ENCODE measurements at regions not wholly inside any gene's neighbourhood (a gene's known extent, or its start where the extent isn't known, plus 50 kb on each side); places are given as distances from the start of the nearest gene placed in this dataset.

- H3K9me3 ChIP-seq: no peaks in the 10 kb centered on the region
- no peak for DNase-seq (ENCODE audit: low spot score in 2 of 2)
- TF ChIP-seq POLR2AphosphoS5 (IDR thresholded peaks at IDR 0.05) (no peak), CTCF (IDR thresholded peaks at IDR 0.05) (no peak), POLR2A (IDR thresholded peaks at IDR 0.05) (no peak)
- no peak overlapping the region for H3K27ac ChIP-seq
- no peaks in the 10 kb centered on the region for H3K27me3 ChIP-seq
- no peaks in the 10 kb centered on the region for H3K36me3 ChIP-seq
- no peaks in the 10 kb centered on the region for H3K4me1 ChIP-seq
- intact Hi-C loops (cut with DNase I; ENCODE audit: low total_unique reads): no loop called here
- H3K4me3 ChIP-seq: no peak overlapping the region
Observed at GRCh38 chr7:54689394-54690049, 69.5 kb downstream of the SEC61G start.

GRCh38 chr7:54687462-54688212 is 71.4 kb downstream of the SEC61G start:
- intact Hi-C loops (cut with DNase I; ENCODE audit: low total_unique reads): no loop called here
- Histone ChIP-seq H3K9me3 (no peaks in the 10 kb centered on the region), H3K27me3 (no peaks in the 10 kb centered on the region), H3K36me3 (no peaks in the 10 kb centered on the region), H3K27ac (no peak overlapping the region), H3K4me1 (no peaks in the 10 kb centered on the region), H3K4me3 (no peak overlapping the region)
- DNase-seq (ENCODE audit: low spot score in 2 of 2): no peak
- TF ChIP-seq POLR2AphosphoS5 (IDR thresholded peaks at IDR 0.05): no peak
- TF ChIP-seq POLR2A (IDR thresholded peaks at IDR 0.05): no peak
- TF ChIP-seq CTCF (IDR thresholded peaks at IDR 0.05): no peak

- Histone ChIP-seq H3K27ac (no peak overlapping the region), H3K27me3 (no peaks in the 10 kb centered on the region), H3K9me3 (no peaks in the 10 kb centered on the region), H3K4me3 (no peak overlapping the region), H3K36me3 (no peaks in the 10 kb centered on the region), H3K4me1 (no peaks in the 10 kb centered on the region)
- intact Hi-C loops (cut with DNase I; ENCODE audit: low total_unique reads): no loop called here
- TF ChIP-seq POLR2A (IDR thresholded peaks at IDR 0.05) (no peak), CTCF (IDR thresholded peaks at IDR 0.05) (no peak), POLR2AphosphoS5 (IDR thresholded peaks at IDR 0.05) (no peak)
- DNase-seq (ENCODE audit: low spot score in 2 of 2): no peak
Observed at GRCh38 chr7:54680377-54681005, 78.5 kb downstream of the SEC61G start.

GRCh38 chr7:54679490-54679817 is 79.6 kb downstream of the SEC61G start:
- Histone ChIP-seq H3K27me3 (no peaks in the 10 kb centered on the region), H3K9me3 (no peaks in the 10 kb centered on the region), H3K4me3 (no peak overlapping the region), H3K4me1 (no peaks in the 10 kb centered on the region), H3K36me3 (no peaks in the 10 kb centered on the region), H3K27ac (no peak overlapping the region)
- intact Hi-C loops (cut with DNase I; ENCODE audit: low total_unique reads): no loop called here
- no peak for TF ChIP-seq POLR2A (IDR thresholded peaks at IDR 0.05)
- no peak for TF ChIP-seq POLR2AphosphoS5 (IDR thresholded peaks at IDR 0.05)
- no peak for TF ChIP-seq CTCF (IDR thresholded peaks at IDR 0.05)
- no peak for DNase-seq (ENCODE audit: low spot score in 2 of 2)

All from breast epithelium (tissue), 4 donors.